CD4-positive, alpha-beta memory T cell (primary cell): ENCODE measurements at regions not wholly inside any gene's neighbourhood (a gene's known extent, or its start where the extent isn't known, plus 50 kb on each side); places are given as distances from the start of the nearest gene placed in this dataset.

Experiments
- CTCF ChIA-PET: fragments of 350-600 bp; sonication (Branson Sonifier 250); formaldehyde crosslinking; loops from one replicate; lab custom pipeline; 2021; ENCODE audit warnings: inconsistent platforms; ENCODE audit not compliant: partially characterized antibody; lab: Charles Lee
- POLR2A ChIA-PET: fragments of 350-600 bp; sonication (Branson Sonifier 250); formaldehyde crosslinking; loops from one replicate; lab custom pipeline; 2021; ENCODE audit not compliant: partially characterized antibody; lab: Charles Lee
- DNase-seq, 5 donors: peaks; one replicate each; pipeline versions ENCODE4 v3.0.0 to v3.0.0-alpha.2; 2020 to 2022; ENCODE audit warnings: mixed read lengths in 1 of 5
- H3K27ac ChIP-seq: one replicate; pipeline ENCODE4 v1.7.0; 2013; ENCODE audit warnings: low read depth, low read length
- H3K27me3 ChIP-seq: 2 replicates; pipeline ENCODE4 v1.7.0; 2013; ENCODE audit warnings: mild to moderate bottlenecking, low read length, moderate library complexity; ENCODE audit not compliant: insufficient read depth
- H3K36me3 ChIP-seq: 2 replicates; pipeline ENCODE4 v1.7.0; 2013; ENCODE audit warnings: mild to moderate bottlenecking, low read length, moderate library complexity; ENCODE audit not compliant: insufficient read depth
- H3K4me1 ChIP-seq: 2 replicates; pipeline ENCODE4 v1.7.0; 2013; ENCODE audit warnings: mild to moderate bottlenecking, low read length, moderate library complexity; ENCODE audit not compliant: insufficient read depth
- H3K4me3 ChIP-seq, 2 donors: one replicate each; pipeline ENCODE4 v1.7.0; 2013; ENCODE audit warnings: low read length in 2 of 2, mild to moderate bottlenecking in 1 of 2
- H3K9me3 ChIP-seq, 2 donors: one replicate each; pipeline ENCODE4 v1.7.0; 2013; ENCODE audit warnings: low read length in 2 of 2, control low read depth in 1 of 2; ENCODE audit not compliant: control insufficient read depth in 1 of 2
- H3K27ac Mint-ChIP-seq, 7 donors: one replicate each; pipeline ENCODE4 v1.8.0; 2020 to 2021; ENCODE audit warnings: mixed read lengths in 7 of 7, mild to moderate bottlenecking in 6 of 7, inconsistent platforms in 3 of 7, moderate library complexity in 3 of 7
- H3K27me3 Mint-ChIP-seq, 2 donors: one replicate each; pipeline ENCODE4 v1.8.0; 2020 to 2021; ENCODE audit warnings: mixed read lengths in 2 of 2
- H3K36me3 Mint-ChIP-seq, 2 donors: one replicate each; pipeline ENCODE4 v1.8.0; 2020 to 2021; ENCODE audit warnings: mixed read lengths in 2 of 2, inconsistent platforms in 1 of 2, mild to moderate bottlenecking in 1 of 2
- H3K4me1 Mint-ChIP-seq, 4 donors: one replicate each; pipeline ENCODE4 v1.8.0; 2020 to 2021; ENCODE audit warnings: mixed read lengths in 4 of 4, mild to moderate bottlenecking in 1 of 4
- H3K4me3 Mint-ChIP-seq, 8 donors: one replicate each; pipeline ENCODE4 v1.8.0; 2020 to 2021; ENCODE audit warnings: mixed read lengths in 8 of 8, mild to moderate bottlenecking in 7 of 8, moderate library complexity in 6 of 8, inconsistent platforms in 3 of 8
- H3K9me3 Mint-ChIP-seq, 8 donors: one replicate each; pipeline ENCODE4 v1.8.0; 2020 to 2021; ENCODE audit warnings: mixed read lengths in 8 of 8, mild to moderate bottlenecking in 5 of 8, inconsistent platforms in 3 of 8, moderate library complexity in 1 of 8
- intact Hi-C: fragments of 100-400 bp; cut with micrococcal nuclease; formaldehyde crosslinking; loops from one replicate; pipeline ENCODE4 v1.15.1; 2023

- Mint-ChIP-seq H3K27ac (no peak overlapping the region), H3K9me3 (peaks cover 0 to 17% (median 3%) of the 10 kb centered on the region in 8 donors), H3K4me3 (no peak overlapping the region), H3K4me1 (no peaks in the 10 kb centered on the region), H3K36me3 (no peaks in the 10 kb centered on the region), H3K27me3 (peaks cover 2 to 4% of the 10 kb centered on the region in 2 donors)
- intact Hi-C loops = no loop called here
- ChIA-PET CTCF (no interaction called here), POLR2A (no interaction called here)
- no peaks in the 10 kb centered on the region for H3K36me3 ChIP-seq
- no peak overlapping the region for H3K27ac ChIP-seq
- DNase-seq = no peak
- no peaks in the 10 kb centered on the region for H3K4me1 ChIP-seq
- H3K27me3 ChIP-seq = no peaks in the 10 kb centered on the region
- H3K9me3 ChIP-seq = peaks cover 0 to 3% of the 10 kb centered on the region in 2 donors
- no peak overlapping the region for H3K4me3 ChIP-seq
Observed at GRCh38 chr11:134665188-134665535, 253.1 kb upstream of the B3GAT1 start.

GRCh38 chr11:134664447-134665187, 252.6 kb upstream of the B3GAT1 start:
- H3K36me3 ChIP-seq = no peaks in the 10 kb centered on the region
- H3K9me3 ChIP-seq = peaks cover 0 to 3% of the 10 kb centered on the region in 2 donors
- H3K27me3 Mint-ChIP-seq = peaks cover 4% of the 10 kb centered on the region in 2 donors
- H3K4me3 ChIP-seq = no peak overlapping the region
- no peaks in the 10 kb centered on the region for H3K4me1 Mint-ChIP-seq
- DNase-seq = no peak
- no peaks in the 10 kb centered on the region for H3K27me3 ChIP-seq
- ChIA-PET CTCF (no interaction called here), POLR2A (no interaction called here)
- H3K4me3 Mint-ChIP-seq = no peak overlapping the region
- H3K27ac Mint-ChIP-seq = no peak overlapping the region
- H3K9me3 Mint-ChIP-seq = peaks cover 0 to 22% (median 4%) of the 10 kb centered on the region in 8 donors
- intact Hi-C loops = no loop called here
- no peaks in the 10 kb centered on the region for H3K36me3 Mint-ChIP-seq
- no peaks in the 10 kb centered on the region for H3K4me1 ChIP-seq
- no peak overlapping the region for H3K27ac ChIP-seq

GRCh38 chr11:134663506-134664313, 251.7 kb upstream of the B3GAT1 start:
- POLR2A ChIA-PET = no interaction called here
- Histone ChIP-seq H3K9me3 (peaks cover 0 to 3% of the 10 kb centered on the region in 2 donors), H3K4me1 (no peaks in the 10 kb centered on the region), H3K27ac (no peak overlapping the region), H3K27me3 (no peaks in the 10 kb centered on the region), H3K36me3 (no peaks in the 10 kb centered on the region), H3K4me3 (no peak overlapping the region)
- CTCF ChIA-PET = interaction anchor here (1.3 kb wide), 1 partner anchor 9 kb away, joined by 3 read pairs; no protein-coding TSS in a partner anchor
- intact Hi-C loops = no loop called here
- no peaks in the 10 kb centered on the region for H3K4me1 Mint-ChIP-seq
- H3K27ac Mint-ChIP-seq = no peak overlapping the region
- H3K36me3 Mint-ChIP-seq = no peaks in the 10 kb centered on the region
- DNase-seq = no peak
- peaks cover 4% of the 10 kb centered on the region in 2 donors for H3K27me3 Mint-ChIP-seq
- H3K4me3 Mint-ChIP-seq = no peak overlapping the region
- H3K9me3 Mint-ChIP-seq = peaks cover 0 to 25% (median 4%) of the 10 kb centered on the region in 8 donors

GRCh38 chr11:134662629-134663360, 250.8 kb upstream of the B3GAT1 start:
- H3K27ac ChIP-seq = no peak overlapping the region
- POLR2A ChIA-PET = no interaction called here
- no peak for DNase-seq
- Mint-ChIP-seq H3K4me3 (no peak overlapping the region), H3K36me3 (no peaks in the 10 kb centered on the region), H3K27me3 (peaks cover 4% of the 10 kb centered on the region in 2 donors), H3K9me3 (peaks cover 0 to 25% (median 4%) of the 10 kb centered on the region in 8 donors), H3K27ac (no peak overlapping the region), H3K4me1 (no peaks in the 10 kb centered on the region)
- H3K27me3 ChIP-seq = no peaks in the 10 kb centered on the region
- CTCF ChIA-PET = interaction anchor here (1.3 kb wide), 1 partner anchor 9 kb away, joined by 3 read pairs; no protein-coding TSS in a partner anchor
- H3K4me3 ChIP-seq = no peak overlapping the region
- H3K4me1 ChIP-seq = no peaks in the 10 kb centered on the region
- no peaks in the 10 kb centered on the region for H3K36me3 ChIP-seq
- peaks cover 0 to 3% of the 10 kb centered on the region in 2 donors for H3K9me3 ChIP-seq
- intact Hi-C loops = no loop called here

- Mint-ChIP-seq H3K27ac (no peak overlapping the region), H3K36me3 (no peaks in the 10 kb centered on the region), H3K4me1 (peaks cover 0 to 4% (median under 1%) of the 10 kb centered on the region in 4 donors), H3K9me3 (peaks cover 0 to 21% (median 4%) of the 10 kb centered on the region in 8 donors), H3K27me3 (peaks cover 4% of the 10 kb centered on the region in 2 donors), H3K4me3 (no peak overlapping the region)
- Histone ChIP-seq H3K4me3 (no peak overlapping the region), H3K27ac (no peak overlapping the region), H3K9me3 (peaks cover 0 to 3% of the 10 kb centered on the region in 2 donors), H3K4me1 (no peaks in the 10 kb centered on the region), H3K27me3 (no peaks in the 10 kb centered on the region), H3K36me3 (no peaks in the 10 kb centered on the region)
- DNase-seq = no peak
- intact Hi-C loops = no loop called here
- ChIA-PET POLR2A (no interaction called here), CTCF (no interaction called here)
Observed at GRCh38 chr11:134661660-134662059, 249.6 kb upstream of the B3GAT1 start.

GRCh38 chr11:134660416-134660815, 248.4 kb upstream of the B3GAT1 start:
- DNase-seq = no peak
- ChIA-PET POLR2A (no interaction called here), CTCF (no interaction called here)
- H3K4me1 ChIP-seq = no peaks in the 10 kb centered on the region
- Mint-ChIP-seq H3K27ac (no peak overlapping the region), H3K4me3 (no peak overlapping the region), H3K27me3 (peaks cover 4% of the 10 kb centered on the region in 2 donors), H3K9me3 (peaks cover 0 to 21% (median 5%) of the 10 kb centered on the region in 8 donors), H3K36me3 (no peaks in the 10 kb centered on the region), H3K4me1 (peaks cover 3 to 9% (median 5%) of the 10 kb centered on the region in 4 donors)
- no peak overlapping the region for H3K27ac ChIP-seq
- no peaks in the 10 kb centered on the region for H3K36me3 ChIP-seq
- no peaks in the 10 kb centered on the region for H3K27me3 ChIP-seq
- intact Hi-C loops = no loop called here
- H3K9me3 ChIP-seq = peaks cover 0 to 3% of the 10 kb centered on the region in 2 donors
- H3K4me3 ChIP-seq = no peak overlapping the region

GRCh38 chr11:134659882-134660281, 247.8 kb upstream of the B3GAT1 start:
- Histone ChIP-seq H3K27ac (no peak overlapping the region), H3K36me3 (no peaks in the 10 kb centered on the region), H3K4me3 (no peak overlapping the region), H3K27me3 (no peaks in the 10 kb centered on the region), H3K4me1 (no peaks in the 10 kb centered on the region), H3K9me3 (peaks cover 0 to 3% of the 10 kb centered on the region in 2 donors)
- no peak for DNase-seq
- Mint-ChIP-seq H3K4me1 (peaks cover 4 to 12% (median 6%) of the 10 kb centered on the region in 4 donors), H3K27me3 (peaks cover 4 to 7% of the 10 kb centered on the region in 2 donors), H3K9me3 (peaks cover 0 to 21% (median 5%) of the 10 kb centered on the region in 8 donors), H3K4me3 (no peak overlapping the region), H3K36me3 (no peaks in the 10 kb centered on the region), H3K27ac (no peak overlapping the region)
- ChIA-PET POLR2A (no interaction called here), CTCF (no interaction called here)
- intact Hi-C loops = no loop called here
